ENCODE measurements at regions not wholly inside any gene's neighbourhood (a gene's known extent, or its start where the extent isn't known, plus 50 kb on each side); places are given as distances from the start of the nearest gene placed in this dataset.

DNA sequence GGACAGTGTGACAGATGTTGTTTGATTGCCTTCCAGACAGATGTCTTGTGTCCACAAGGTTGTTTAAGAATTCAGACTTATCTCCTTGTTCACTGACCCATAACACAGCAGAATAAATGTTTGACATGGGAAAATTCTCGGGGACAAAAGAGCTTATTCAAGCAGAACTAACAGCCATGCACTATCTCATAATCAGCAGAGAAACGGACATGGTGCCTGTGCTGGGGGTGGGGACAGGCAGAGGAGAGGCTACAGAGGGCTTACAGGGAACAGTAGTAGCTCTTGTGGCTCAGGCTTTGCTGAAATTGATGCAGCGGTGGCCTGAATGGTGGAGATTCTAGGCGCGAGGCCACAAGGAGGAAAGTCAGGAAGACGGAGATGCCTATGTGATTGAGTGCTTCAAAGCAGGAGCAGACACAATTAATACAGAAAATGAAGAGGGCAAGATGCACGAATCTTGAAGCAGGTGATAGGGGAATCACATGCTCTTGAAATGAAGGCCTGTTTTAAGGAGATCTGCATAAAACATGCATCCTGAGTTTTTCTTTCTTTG, 62.0 kb upstream of the CAB39 start:
- Mint-ChIP-seq H3K27me3 (ENCODE audit: low read depth) (no peaks in the 10 kb centered on the region), H3K36me3 (no peaks in the 10 kb centered on the region), H3K4me1 (peaks cover 17% of the 10 kb centered on the region), H3K27ac (no peak overlapping the region), H3K4me3 (no peak overlapping the region), H3K9me3 (peaks cover 10% of the 10 kb centered on the region)
- ChIA-PET CTCF (no interaction called here), POLR2A (no interaction called here)
- DNase-seq (ENCODE audit: low spot score) (no peak), ATAC-seq (no peak)
- no peak for TF ChIP-seq MAX (CRISPR knock-in tag; IDR thresholded peaks at IDR 0.05)
- no peak for TF ChIP-seq FOXP4 (CRISPR knock-in tag; IDR thresholded peaks at IDR 0.05)
- no peak for TF ChIP-seq ELF4 (CRISPR knock-in tag; IDR thresholded peaks at IDR 0.05; ENCODE audit: low read depth)
- no peak for TF ChIP-seq CREB1 (CRISPR knock-in tag; IDR thresholded peaks at IDR 0.05)
- TF ChIP-seq GRHL2 (CRISPR knock-in tag; IDR thresholded peaks at IDR 0.05; ENCODE audit: insufficient replicate concordance, severe bottlenecking), result no peak

DNA sequence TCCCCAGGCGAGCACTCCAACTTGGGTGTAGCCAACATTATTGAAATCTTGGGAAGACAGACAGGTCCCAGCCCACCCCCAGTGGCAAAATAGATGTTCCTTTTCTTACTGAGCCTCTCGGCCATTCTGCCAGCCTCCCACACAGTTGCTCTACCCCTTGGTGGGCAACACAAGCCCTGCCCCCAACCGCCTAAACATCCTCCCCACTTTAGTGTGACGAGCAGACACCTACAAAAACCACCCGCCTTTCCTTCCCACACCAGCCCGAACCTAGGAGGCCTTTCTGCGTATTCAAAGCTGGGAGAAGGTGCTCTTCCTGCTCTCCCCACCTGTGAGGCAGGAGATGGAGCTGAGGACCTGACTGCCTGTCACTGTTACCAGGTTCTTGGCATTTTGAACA, 58.6 kb upstream of the CAB39 start:
- Mint-ChIP-seq H3K27me3 (ENCODE audit: low read depth) (no peaks in the 10 kb centered on the region; the same call in 1 of the 2 replicates), H3K4me1 (peaks cover 43% of the 10 kb centered on the region), H3K4me3 (no peak overlapping the region), H3K36me3 (no peaks in the 10 kb centered on the region), H3K9me3 (peaks cover 6% of the 10 kb centered on the region), H3K27ac (no peak overlapping the region)
- ChIA-PET POLR2A (no interaction called here), CTCF (no interaction called here)
- no peak for TF ChIP-seq CREB1 (CRISPR knock-in tag; IDR thresholded peaks at IDR 0.05)
- TF ChIP-seq MLX (CRISPR knock-in tag; IDR thresholded peaks at IDR 0.05), result no peak
- TF ChIP-seq ZSCAN18 (CRISPR knock-in tag; IDR thresholded peaks at IDR 0.05), result no peak
- TF ChIP-seq, protein P1, sequence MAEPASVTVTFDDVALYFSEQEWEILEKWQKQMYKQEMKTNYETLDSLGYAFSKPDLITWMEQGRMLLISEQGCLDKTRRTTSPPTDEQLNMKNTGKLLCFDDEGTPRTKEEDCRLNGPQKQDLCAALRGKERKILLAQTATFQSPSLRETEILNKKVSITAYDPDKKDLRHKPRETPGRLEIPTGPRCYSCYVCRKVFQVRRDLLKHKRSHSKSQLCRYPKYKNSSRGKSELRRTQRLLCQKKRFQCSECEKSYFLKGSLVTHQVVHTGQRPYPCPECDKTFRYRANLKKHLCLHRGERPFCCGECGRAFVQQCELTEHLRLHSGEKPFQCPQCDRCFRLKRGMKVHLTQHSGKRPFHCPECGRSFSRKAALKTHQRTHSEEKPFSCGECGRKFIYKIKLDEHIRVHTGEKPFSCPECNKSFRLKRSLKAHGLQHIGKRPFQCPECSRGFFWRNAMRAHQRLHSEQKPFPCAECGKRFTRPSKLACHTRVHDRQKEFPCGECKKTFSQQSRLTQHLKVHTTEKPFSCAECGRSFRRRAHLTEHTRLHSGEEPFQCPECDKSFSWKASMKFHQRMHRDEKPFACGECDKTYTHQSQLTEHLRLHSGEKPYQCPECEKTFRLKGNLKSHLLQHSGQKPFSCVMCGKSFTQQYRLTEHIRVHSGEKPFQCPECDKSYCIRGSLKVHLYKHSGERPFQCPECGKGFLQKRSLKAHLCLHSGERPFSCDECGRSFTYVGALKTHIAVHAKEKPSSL (CRISPR knock-in tag; conservative IDR thresholded peaks at IDR 0.05), result no peak
- TF ChIP-seq ETV6 (CRISPR knock-in tag; IDR thresholded peaks at IDR 0.05), result no peak
- no peak for TF ChIP-seq HMGA2 (CRISPR knock-in tag; IDR thresholded peaks at IDR 0.05)
- no peak for TF ChIP-seq ELF4 (CRISPR knock-in tag; IDR thresholded peaks at IDR 0.05; ENCODE audit: low read depth)
- no peak for TF ChIP-seq ZBTB21 (CRISPR knock-in tag; IDR thresholded peaks at IDR 0.05; ENCODE audit: borderline replicate concordance)
- no peak for TF ChIP-seq USF1 (CRISPR knock-in tag; IDR thresholded peaks at IDR 0.05)
- TF ChIP-seq GABPB1 (CRISPR knock-in tag; IDR thresholded peaks at IDR 0.05), result no peak
- no peak for TF ChIP-seq MAX (CRISPR knock-in tag; IDR thresholded peaks at IDR 0.05)
- no peak for TF ChIP-seq SMAD3 (CRISPR knock-in tag; IDR thresholded peaks at IDR 0.05; ENCODE audit: borderline replicate concordance)
- no peak for TF ChIP-seq GTF2I (CRISPR knock-in tag; conservative IDR thresholded peaks at IDR 0.05)
- no peak for DNase-seq (ENCODE audit: low spot score)
- ATAC-seq, result no peak
